ENCODE measurements at regions not wholly inside any gene's neighbourhood (a gene's known extent, or its start where the extent isn't known, plus 50 kb on each side); places are given as distances from the start of the nearest gene placed in this dataset.
A peak's percentile ranks its signal among the peaks of the same experiment; 100 is the strongest.

GRCh38 chr21:26784974-26785373 lies 60.2 kb downstream of the ADAMTS1 start:
- no peak for DNase-seq (ENCODE audit: low read depth)

DNA sequence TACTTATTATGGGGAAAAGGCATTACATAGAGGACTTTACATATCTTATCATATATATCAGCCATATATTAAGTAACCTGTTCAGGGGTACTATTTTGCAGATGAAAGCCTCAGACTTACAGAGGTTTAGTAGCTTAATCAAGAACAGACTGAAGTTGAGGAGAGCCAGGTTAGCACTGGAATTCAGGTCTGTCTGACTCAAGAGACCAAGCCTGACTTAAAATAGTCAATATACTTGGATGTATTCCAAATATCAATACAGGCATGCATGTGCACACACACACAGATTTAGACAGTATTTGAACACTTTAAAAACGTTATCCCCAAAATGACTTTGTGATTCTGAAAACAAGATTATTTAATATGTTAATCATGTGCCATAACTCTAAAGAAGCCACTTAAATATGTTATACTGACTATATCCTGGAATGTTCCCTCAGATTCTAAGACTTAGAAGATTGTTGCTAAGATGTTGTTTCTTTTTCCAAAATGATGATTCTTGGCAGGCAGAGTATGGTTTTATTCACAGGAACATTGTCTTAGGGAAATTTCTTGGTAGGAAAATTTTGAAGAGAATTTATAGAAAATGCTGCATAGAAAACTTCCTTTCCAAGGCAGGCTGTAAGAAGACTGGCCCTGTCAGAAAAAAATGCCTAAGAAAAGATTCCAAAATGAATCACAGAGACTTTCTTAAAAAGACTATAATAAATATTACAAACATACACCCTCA lies 61.6 kb downstream of the ADAMTS1 start:
- no peak for DNase-seq (ENCODE audit: low read depth)

GRCh38 chr21:26782747-26783146 lies 62.5 kb downstream of the ADAMTS1 start:
- DNase-seq (ENCODE audit: low read depth), result no peak

DNA sequence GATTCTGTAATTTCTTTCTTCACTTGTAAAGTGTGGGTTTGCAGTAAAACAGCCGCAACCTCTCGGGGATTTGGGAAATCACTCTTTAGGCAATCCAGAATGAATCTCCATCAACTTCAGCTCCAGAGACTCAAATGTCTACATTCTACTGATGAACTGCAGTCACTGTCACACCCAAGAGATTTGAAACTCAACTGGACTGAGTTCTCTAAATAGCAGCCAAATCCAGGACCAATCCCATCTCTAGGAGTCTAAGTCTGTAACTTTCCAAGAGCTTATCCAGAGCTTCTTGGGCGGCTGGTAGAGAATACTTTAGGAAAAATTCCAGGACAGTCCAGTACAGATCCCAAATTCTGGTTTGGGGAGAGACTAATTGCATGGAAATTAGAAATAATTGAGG lies 62.9 kb downstream of the ADAMTS1 start:
- no peak for DNase-seq (ENCODE audit: low read depth)

GRCh38 chr21:26781331-26781730 lies 63.9 kb downstream of the ADAMTS1 start:
- DNase-seq (ENCODE audit: low read depth), result no peak

- DNase-seq (ENCODE audit: low read depth), result peak; percentile 83
Measured at GRCh38 chr21:26777166-26777565, 68.0 kb downstream of the ADAMTS1 start.

GRCh38 chr21:26776310-26777021 lies 68.7 kb downstream of the ADAMTS1 start:
- peak; percentile 91 for DNase-seq (ENCODE audit: low read depth)

DNA sequence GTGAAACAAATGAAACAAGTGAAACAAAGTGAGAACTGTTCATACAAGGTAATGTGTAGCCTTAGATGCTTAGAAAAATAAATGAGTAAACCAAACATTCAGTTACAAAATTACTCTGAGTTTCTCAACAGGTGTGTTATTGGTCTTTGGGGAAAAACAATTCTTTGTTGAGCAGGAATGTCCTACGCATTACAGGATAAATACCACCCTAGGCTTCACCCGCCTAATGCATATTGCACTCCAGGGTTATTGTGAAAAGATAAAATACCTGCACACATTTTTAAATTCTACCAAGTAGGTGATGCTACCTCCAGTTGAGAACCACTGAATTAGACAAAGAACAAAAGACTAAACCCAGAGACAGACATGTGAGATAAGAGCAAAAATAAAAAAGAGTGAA lies 72.2 kb downstream of the ADAMTS1 start:
- DNase-seq (ENCODE audit: low read depth), result no peak

GRCh38 chr21:26769613-26770188 lies 75.5 kb downstream of the ADAMTS1 start:
- DNase-seq (ENCODE audit: low read depth), result peak; percentile 65

GRCh38 chr21:26766826-26767325 lies 78.3 kb downstream of the ADAMTS1 start:
- DNase-seq (ENCODE audit: low read depth), result no peak

GRCh38 chr21:26761174-26761915 lies 83.9 kb downstream of the ADAMTS1 start:
- DNase-seq (ENCODE audit: low read depth), result no peak

DNA sequence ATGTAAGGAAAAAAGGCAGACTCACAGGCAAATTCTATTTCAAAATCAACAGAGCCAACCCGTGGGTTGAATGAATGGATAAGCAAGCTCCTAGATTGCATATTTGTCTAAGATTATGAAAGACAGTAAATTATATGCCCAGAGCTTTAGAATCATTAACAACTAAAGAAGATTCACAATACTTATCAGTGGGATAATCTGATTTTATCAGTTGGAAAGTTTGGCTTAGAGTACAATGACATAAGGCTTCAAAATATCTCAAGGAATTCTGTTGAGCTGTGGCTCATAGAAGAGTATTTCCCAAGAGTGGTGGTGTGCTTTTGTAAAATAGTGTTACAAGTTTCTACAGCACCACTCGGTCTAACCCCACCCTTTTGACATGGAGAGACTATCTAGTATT lies 85.5 kb downstream of the ADAMTS1 start:
- peak; percentile 78 for DNase-seq (ENCODE audit: low read depth)

GRCh38 chr21:26758083-26758880 lies 86.9 kb downstream of the ADAMTS1 start:
- no peak for DNase-seq (ENCODE audit: low read depth)

DNA sequence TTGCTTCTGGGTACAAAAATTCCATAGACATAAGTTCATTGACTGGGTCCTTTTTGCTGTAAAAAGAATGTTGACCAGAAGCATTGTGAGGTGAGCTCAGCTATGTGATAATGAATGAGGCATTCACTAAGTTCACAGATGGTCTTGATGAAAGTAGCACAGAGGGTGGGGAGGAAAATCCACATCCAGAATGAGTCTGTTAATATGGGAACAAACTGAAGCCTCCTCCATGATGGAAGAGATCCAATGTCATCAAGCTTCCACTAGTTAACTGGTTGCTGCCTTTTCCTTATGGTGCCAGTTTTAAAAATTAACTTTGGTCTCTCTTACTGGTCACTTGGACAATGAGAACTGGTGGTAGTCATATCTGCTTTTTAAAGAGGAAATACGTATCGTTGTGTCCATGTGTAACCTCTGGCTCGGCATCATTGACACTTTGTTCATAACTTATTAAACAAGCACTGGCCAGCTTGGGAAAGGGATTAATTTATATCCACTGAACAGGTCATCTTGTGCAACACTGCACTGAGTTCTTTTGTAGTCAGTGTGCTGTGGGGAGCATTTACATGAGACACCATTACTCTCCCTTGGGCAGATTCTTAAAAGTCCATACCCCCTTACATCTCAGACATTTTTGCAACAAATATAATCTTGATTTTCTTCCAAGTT lies 88.6 kb downstream of the ADAMTS1 start:
- DNase-seq (ENCODE audit: low read depth), result no peak

GRCh38 chr21:26754853-26755252 lies 90.4 kb downstream of the ADAMTS1 start:
- no peak for DNase-seq (ENCODE audit: low read depth)

DNA sequence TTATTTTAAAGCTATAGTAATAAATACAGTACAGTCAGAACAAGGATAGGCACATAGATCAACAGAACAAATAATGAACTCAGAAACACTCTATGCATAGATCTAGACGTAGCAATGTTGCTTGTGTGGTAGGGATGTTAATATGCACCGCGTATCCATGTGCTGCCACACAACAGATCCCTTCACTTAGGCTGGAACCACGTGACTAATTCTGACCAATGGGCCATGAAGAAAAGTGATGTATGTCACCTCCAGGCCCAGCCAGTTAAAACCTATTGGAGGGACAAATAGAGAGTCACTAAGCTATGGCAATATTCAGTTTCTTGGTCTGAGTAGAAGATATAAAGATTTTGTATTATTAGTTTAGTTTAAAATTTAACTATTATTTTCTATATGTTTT lies 91.4 kb downstream of the ADAMTS1 start:
- DNase-seq (ENCODE audit: low read depth), result no peak

- DNase-seq (ENCODE audit: low read depth), result no peak
Measured at GRCh38 chr21:26752849-26753248, 92.4 kb downstream of the ADAMTS1 start.

DNA sequence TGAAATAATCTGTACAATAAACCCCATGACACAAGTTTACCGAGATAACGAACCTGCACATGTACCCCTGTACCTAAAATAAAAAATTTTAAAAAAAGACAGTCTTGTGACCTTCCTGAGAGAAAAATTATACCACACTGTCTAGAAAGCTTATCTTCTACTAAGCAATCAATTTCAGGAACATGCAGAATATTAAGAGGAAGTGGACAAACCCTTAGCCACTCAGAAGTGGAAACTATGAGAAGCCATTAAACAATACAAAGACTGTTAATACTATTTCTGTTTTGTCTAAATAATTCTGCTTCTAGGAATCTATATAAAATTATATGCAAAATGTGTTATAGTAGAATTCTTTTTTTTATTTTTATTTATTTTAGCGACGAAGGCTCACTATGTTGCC lies 93.9 kb downstream of the ADAMTS1 start:
- no peak for DNase-seq (ENCODE audit: low read depth)

GRCh38 chr21:26748066-26748465 lies 97.1 kb downstream of the ADAMTS1 start:
- no peak for DNase-seq (ENCODE audit: low read depth)

DNA sequence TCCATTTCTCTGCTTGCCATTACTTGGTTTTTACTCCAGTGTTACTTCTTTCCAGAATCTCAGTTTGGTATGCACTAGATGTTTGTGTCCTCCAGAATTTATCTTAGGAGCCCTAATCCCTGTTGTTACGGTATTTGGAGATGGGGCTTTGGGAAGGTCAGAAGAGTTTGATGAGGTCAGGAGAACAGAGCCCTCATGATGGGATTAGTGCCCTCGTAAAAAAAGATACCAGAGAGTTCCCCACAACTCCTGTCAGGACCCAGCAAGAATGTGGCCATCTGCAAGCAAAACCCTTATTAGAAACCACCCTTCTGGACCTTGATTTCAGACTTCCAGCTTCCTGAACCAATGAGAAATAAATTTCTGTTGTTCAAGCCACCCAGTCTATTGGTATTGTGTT lies 98.0 kb downstream of the ADAMTS1 start:
- no peak for DNase-seq (ENCODE audit: low read depth)

- no peak for DNase-seq (ENCODE audit: low read depth)
Measured at GRCh38 chr21:26743524-26743923, 101.7 kb downstream of the ADAMTS1 start.

Measured in amniotic epithelial cell (primary cell).